B cell (primary cell): ENCODE measurements at regions not wholly inside any gene's neighbourhood (a gene's known extent, or its start where the extent isn't known, plus 50 kb on each side); places are given as distances from the start of the nearest gene placed in this dataset.

ENCODE experiments used
- ATAC-seq: fragments of 200-7000 bp; cut with Tn5 transposase; one replicate; pipeline ENCODE4 v1.10.0; 2021; ENCODE audit warnings: low read depth, mild to moderate bottlenecking, moderate number of reproducible peaks, moderate library complexity
- CTCF ChIA-PET: fragments of 350-600 bp; sonication (Branson Sonifier 250); formaldehyde crosslinking; loops from one replicate; lab custom pipeline; 2021; ENCODE audit warnings: antibody characterized with exemption, inconsistent platforms; lab: Charles Lee
- POLR2A ChIA-PET: fragments of 350-600 bp; sonication (Branson Sonifier 250); formaldehyde crosslinking; loops from one replicate; lab custom pipeline; 2021; ENCODE audit warnings: antibody characterized with exemption; lab: Charles Lee
- DNase-seq: peaks from one replicate; pipeline ENCODE4 v3.0.0; 2013
- H2AFZ ChIP-seq: 2 replicates; pipeline ENCODE4 v1.6.1; 2012; ENCODE audit warnings: mild to moderate bottlenecking, low read depth, low read length; ENCODE audit not compliant: insufficient read depth, poor library complexity, severe bottlenecking
- H3K27ac ChIP-seq, 2 donors: 1 replicate in 1 of 2; 2 replicates in 1 of 2; pipeline ENCODE4 v1.5.1; 2012 to 2013; ENCODE audit warnings: low read length in 2 of 2, mild to moderate bottlenecking in 2 of 2, moderate library complexity in 1 of 2
- H3K27me3 ChIP-seq, 4 experiments: fragments of 200-600 bp in 1 of 4; sonication (generic) in 1 of 4; replicated peaks in 1 of 4; 1 replicate in 2 of 4; 2 replicates in 2 of 4; pipeline versions ENCODE4 v1.6.1 to v1.7.0; 2013 to 2016; ENCODE audit warnings: low read length in 3 of 4, mild to moderate bottlenecking in 2 of 4, mixed read lengths in 1 of 4, moderate library complexity in 1 of 4; ENCODE audit not compliant: insufficient read depth in 4 of 4, control insufficient read depth in 3 of 4; ENCODE audit errors: control extremely low read depth in 1 of 4
- H3K36me3 ChIP-seq, 2 experiments: replicated peaks in 1 of 2; 1 replicate in 1 of 2; 2 replicates in 1 of 2; pipeline versions ENCODE4 v1.6.1 to v1.7.1; 2013; ENCODE audit warnings: low read length in 1 of 2; ENCODE audit not compliant: insufficient read depth in 2 of 2, control insufficient read depth in 1 of 2; ENCODE audit errors: control extremely low read depth in 1 of 2, extremely low read depth in 1 of 2
- H3K4me1 ChIP-seq, 2 donors: fragments of 200-600 bp in 1 of 2; sonication (generic) in 1 of 2; 1 replicate in 1 of 2; 2 replicates in 1 of 2; pipeline versions ENCODE4 v1.5.1 to v1.6.1; 2013 to 2017; ENCODE audit warnings: low read length in 2 of 2; ENCODE audit not compliant: control insufficient read depth in 2 of 2, insufficient read depth in 2 of 2
- H3K4me2 ChIP-seq: replicated peaks from 2 replicates; pipeline ENCODE3; 2012; ENCODE audit warnings: mild to moderate bottlenecking, low read depth, low read length; ENCODE audit not compliant: poor library complexity, severe bottlenecking
- H3K4me3 ChIP-seq, 5 experiments: fragments of 200-600 bp in 1 of 5; sonication (generic) in 1 of 5; 1 replicate in 3 of 5; 2 replicates in 2 of 5; pipeline versions ENCODE4 v1.5.1 to v1.7.0; 2011 to 2016; ENCODE audit warnings: low read length in 4 of 5, mild to moderate bottlenecking in 4 of 5, low read depth in 2 of 5, control low read depth in 1 of 5, moderate library complexity in 1 of 5; ENCODE audit not compliant: insufficient read depth in 1 of 5; ENCODE audit errors: control extremely low read depth in 1 of 5, extremely low read depth in 1 of 5
- H3K79me2 ChIP-seq: fragments of 200-600 bp; sonication (generic); one replicate; pipeline ENCODE4 v1.6.0; 2016; ENCODE audit warnings: low read length; ENCODE audit not compliant: control insufficient read depth, insufficient read depth
- H3K9ac ChIP-seq: fragments of 200-600 bp; sonication (generic); 2 replicates; pipeline ENCODE4 v1.6.1; 2017; ENCODE audit warnings: mild to moderate bottlenecking, low read length, moderate library complexity
- H3K9me3 ChIP-seq, 3 donors: one replicate each; pipeline versions ENCODE4 v1.6.1 to v1.7.1; 2013; ENCODE audit warnings: low read length in 2 of 3; ENCODE audit not compliant: control insufficient read depth in 2 of 3, insufficient read depth in 1 of 3; ENCODE audit errors: control extremely low read depth in 1 of 3
- H4K20me1 ChIP-seq: 2 replicates; pipeline ENCODE4 v1.6.0; 2012; ENCODE audit warnings: mild to moderate bottlenecking, low read length; ENCODE audit not compliant: insufficient read depth, control insufficient read depth, poor library complexity, severe bottlenecking
- H3K27ac Mint-ChIP-seq: one replicate; pipeline ENCODE4 v1.8.0; 2021; ENCODE audit warnings: mixed read lengths
- H3K27me3 Mint-ChIP-seq: one replicate; pipeline ENCODE4 v1.8.0; 2021; ENCODE audit warnings: mixed read lengths
- H3K4me1 Mint-ChIP-seq: one replicate; pipeline ENCODE4 v1.8.0; 2021; ENCODE audit warnings: mixed read lengths
- H3K4me3 Mint-ChIP-seq: one replicate; pipeline ENCODE4 v1.8.0; 2021; ENCODE audit warnings: mixed read lengths
- H3K9me3 Mint-ChIP-seq: one replicate; pipeline ENCODE4 v1.8.0; 2022; ENCODE audit warnings: mixed read lengths; ENCODE audit not compliant: insufficient read depth
- EZH2 ChIP-seq: IDR thresholded peaks from 2 replicates; pipeline ENCODE4 v1.6.1; 2012; ENCODE audit warnings: borderline replicate concordance, low read depth, mild to moderate bottlenecking, moderate library complexity, low read length; ENCODE audit not compliant: insufficient read depth, poor library complexity, severe bottlenecking
- WGBS: methylation state at CpG from one replicate; pipeline ENCODE4 v1.1.5; 2013; ENCODE audit warnings: missing lambda C conversion rate; ENCODE audit not compliant: insufficient coverage; 5-methylcytosine and 5-hydroxymethylcytosine counted together
- intact Hi-C: fragments of 100-400 bp; cut with micrococcal nuclease; formaldehyde crosslinking; loops from one replicate; pipeline ENCODE4 v1.10.0; 2022
- TF ChIP-seq, protein P1 (sequence below): fragments of 200-600 bp; IDR thresholded peaks from one replicate; pipeline ENCODE4 v1.8.0; 2022; ENCODE audit warnings: antibody characterized with exemption, mild to moderate bottlenecking

DNA sequence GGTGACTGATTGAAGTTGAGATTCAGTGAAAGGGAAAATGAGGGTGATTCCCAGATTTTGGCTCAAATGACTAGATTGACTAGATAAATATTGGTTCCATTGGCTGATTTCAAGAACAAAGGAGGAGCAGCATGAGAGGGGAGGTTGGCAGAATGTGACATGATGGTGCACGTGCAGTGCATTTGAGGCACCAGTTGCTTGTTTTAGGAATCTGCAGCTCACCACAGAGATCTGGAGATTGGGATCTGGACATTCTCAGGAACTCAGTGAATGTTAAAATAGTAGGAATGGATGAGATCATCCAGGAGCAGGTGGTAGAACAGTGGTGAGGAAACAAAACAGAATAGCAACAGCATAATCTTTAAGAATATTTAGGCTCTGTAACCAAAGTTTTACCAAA is 496.3 kb downstream of the DHX35 start:
- no peak overlapping the region for H2AFZ ChIP-seq
- H3K9me3 ChIP-seq, result no peaks in the 10 kb centered on the region
- Mint-ChIP-seq H3K4me1 (peaks cover 9% of the 10 kb centered on the region), H3K9me3 (no peaks in the 10 kb centered on the region), H3K27ac (no peak overlapping the region), H3K4me3 (no peak overlapping the region), H3K27me3 (peaks cover 4% of the 10 kb centered on the region)
- H3K27ac ChIP-seq, result no peak overlapping the region
- TF ChIP-seq, protein P1, sequence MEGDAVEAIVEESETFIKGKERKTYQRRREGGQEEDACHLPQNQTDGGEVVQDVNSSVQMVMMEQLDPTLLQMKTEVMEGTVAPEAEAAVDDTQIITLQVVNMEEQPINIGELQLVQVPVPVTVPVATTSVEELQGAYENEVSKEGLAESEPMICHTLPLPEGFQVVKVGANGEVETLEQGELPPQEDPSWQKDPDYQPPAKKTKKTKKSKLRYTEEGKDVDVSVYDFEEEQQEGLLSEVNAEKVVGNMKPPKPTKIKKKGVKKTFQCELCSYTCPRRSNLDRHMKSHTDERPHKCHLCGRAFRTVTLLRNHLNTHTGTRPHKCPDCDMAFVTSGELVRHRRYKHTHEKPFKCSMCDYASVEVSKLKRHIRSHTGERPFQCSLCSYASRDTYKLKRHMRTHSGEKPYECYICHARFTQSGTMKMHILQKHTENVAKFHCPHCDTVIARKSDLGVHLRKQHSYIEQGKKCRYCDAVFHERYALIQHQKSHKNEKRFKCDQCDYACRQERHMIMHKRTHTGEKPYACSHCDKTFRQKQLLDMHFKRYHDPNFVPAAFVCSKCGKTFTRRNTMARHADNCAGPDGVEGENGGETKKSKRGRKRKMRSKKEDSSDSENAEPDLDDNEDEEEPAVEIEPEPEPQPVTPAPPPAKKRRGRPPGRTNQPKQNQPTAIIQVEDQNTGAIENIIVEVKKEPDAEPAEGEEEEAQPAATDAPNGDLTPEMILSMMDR, result no peak
- TF ChIP-seq EZH2, result no peak
- ATAC-seq (no peak), DNase-seq (no peak)
- CTCF ChIA-PET, result no interaction called here
- H3K4me2 ChIP-seq, result no peak overlapping the region
- no peaks in the 10 kb centered on the region for H3K79me2 ChIP-seq
- intact Hi-C loops, result no loop called here
- H4K20me1 ChIP-seq, result no peaks in the 10 kb centered on the region
- no peaks in the 10 kb centered on the region for H3K4me1 ChIP-seq
- 100% methylated on average over 1 of the region's 1 CpG for WGBS
- H3K4me3 ChIP-seq, result no peak overlapping the region
- POLR2A ChIA-PET, result no interaction called here
- no peak overlapping the region for H3K9ac ChIP-seq
- no peaks in the 10 kb centered on the region for H3K27me3 ChIP-seq
- H3K36me3 ChIP-seq, result no peaks in the 10 kb centered on the region

DNA sequence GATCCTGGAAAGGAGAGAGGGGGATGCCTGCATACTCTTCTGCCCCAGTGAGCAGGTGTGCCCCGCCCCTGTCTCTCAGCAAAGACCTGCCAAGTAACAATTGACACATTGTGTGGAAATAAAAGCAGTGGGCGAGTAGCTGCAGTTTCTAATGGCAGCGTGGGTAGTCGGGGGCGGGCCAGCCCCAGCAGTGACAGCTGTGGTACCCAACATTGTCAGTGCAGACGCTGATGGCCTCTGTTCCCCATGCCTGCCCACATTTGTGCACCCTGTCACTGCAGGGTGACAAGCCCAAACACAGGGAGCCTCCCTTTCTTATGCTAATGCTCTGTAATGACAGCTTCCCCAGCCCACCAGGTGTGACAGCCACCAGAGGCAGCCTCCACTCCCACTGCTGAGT is 491.7 kb downstream of the DHX35 start:
- H3K4me2 ChIP-seq, result no peak overlapping the region
- no peaks in the 10 kb centered on the region for H3K36me3 ChIP-seq
- intact Hi-C loops, result no loop called here
- no peaks in the 10 kb centered on the region for H3K79me2 ChIP-seq
- no peak for TF ChIP-seq EZH2
- TF ChIP-seq, protein P1, result no peak
- peaks cover 4% of the 10 kb centered on the region for H3K27me3 Mint-ChIP-seq
- H3K27me3 ChIP-seq, result no peaks in the 10 kb centered on the region
- 70% methylated on average over 6 of the region's 6 CpGs for WGBS
- H3K4me3 ChIP-seq, result no peak overlapping the region
- no peak overlapping the region for H3K27ac ChIP-seq
- no peak overlapping the region for H3K4me3 Mint-ChIP-seq
- POLR2A ChIA-PET, result no interaction called here
- H3K4me1 Mint-ChIP-seq, result peaks cover 29% of the 10 kb centered on the region
- no peak for DNase-seq
- no peaks in the 10 kb centered on the region for H4K20me1 ChIP-seq
- ATAC-seq, result no peak
- peaks cover 4 to 8% of the 10 kb centered on the region in 2 donors for H3K4me1 ChIP-seq
- H3K9ac ChIP-seq, result no peak overlapping the region
- H3K27ac Mint-ChIP-seq, result no peak overlapping the region
- peaks cover 3% of the 10 kb centered on the region for H3K9me3 Mint-ChIP-seq
- H3K9me3 ChIP-seq, result no peaks in the 10 kb centered on the region
- no peak overlapping the region for H2AFZ ChIP-seq
- CTCF ChIA-PET, result no interaction called here
